IMR-90 (cell line): ENCODE measurements at regions not wholly inside any gene's neighbourhood (a gene's known extent, or its start where the extent isn't known, plus 50 kb on each side); places are given as distances from the start of the nearest gene placed in this dataset.

Source experiments
- ATAC-seq: fragments of 200-7000 bp; cut with Tn5 transposase; 2 replicates; pipeline ENCODE4 v1.9.1; 2020; ENCODE audit warnings: low read depth, mild to moderate bottlenecking, moderate library complexity
- BruUV-seq: library from RNA; stranded (reverse); fragments of 400-500 nt; replicated peaks from 2 replicates; lab custom pipeline; 2021; lab: Mats Ljungman, UMichigan
- CTCF ChIA-PET: fragments of 300-600 bp; formaldehyde crosslinking; extraction: SDS; loops from one replicate; lab custom pipeline; 2021; ENCODE audit warnings: antibody characterized with exemption; lab: Yijun Ruan, JAX
- POLR2A ChIA-PET: fragments of 300-600 bp; sonication (Branson Sonifier 250); formaldehyde crosslinking; loops from one replicate; lab custom pipeline; 2022; ENCODE audit warnings: antibody characterized with exemption; ENCODE audit not compliant: unreplicated experiment; lab: Charles Lee
- DNase-seq: peaks from one replicate; pipeline ENCODE4 v3.0.0; 2013
- H2AFZ ChIP-seq: replicated peaks from 2 replicates; pipeline ENCODE3; 2013; ENCODE audit warnings: low read length, mild to moderate bottlenecking; ENCODE audit not compliant: poor library complexity
- H2AK5ac ChIP-seq: 2 replicates; pipeline ENCODE4 v1.6.1; 2013; ENCODE audit warnings: low read depth, low read length, inconsistent platforms
- H2AK9ac ChIP-seq: replicated peaks from 2 replicates; pipeline ENCODE3; 2013; ENCODE audit warnings: mild to moderate bottlenecking, low read depth, low read length, moderate library complexity; ENCODE audit not compliant: poor library complexity
- H2BK120ac ChIP-seq: 2 replicates; pipeline ENCODE4 v1.6.1; 2013; ENCODE audit warnings: low read depth, low read length, inconsistent platforms
- H2BK15ac ChIP-seq: 3 replicates; pipeline ENCODE4 v1.6.1; 2013; ENCODE audit warnings: low read depth, low read length, inconsistent platforms
- H2BK20ac ChIP-seq: 2 replicates; pipeline ENCODE4 v1.6.1; 2013; ENCODE audit warnings: low read depth, mild to moderate bottlenecking, inconsistent platforms, low read length, moderate library complexity
- H2BK5ac ChIP-seq: 2 replicates; pipeline ENCODE4 v1.6.1; 2013; ENCODE audit warnings: mild to moderate bottlenecking, low read depth, low read length, inconsistent platforms; ENCODE audit not compliant: poor library complexity, severe bottlenecking
- H3K14ac ChIP-seq: replicated peaks from 2 replicates; pipeline ENCODE4 v1.6.1; 2013; ENCODE audit warnings: low read depth, low read length, inconsistent platforms
- H3K18ac ChIP-seq: 2 replicates; pipeline ENCODE4 v1.6.1; 2013; ENCODE audit warnings: low read depth, low read length, control low read depth
- H3K23ac ChIP-seq: 2 replicates; pipeline ENCODE4 v1.6.1; 2013; ENCODE audit warnings: low read depth, low read length, inconsistent platforms
- H3K27ac ChIP-seq: 2 replicates; pipeline ENCODE4 v1.5.1; 2013; ENCODE audit warnings: mild to moderate bottlenecking, control low read depth, low read length; ENCODE audit not compliant: insufficient read depth
- H3K27me3 ChIP-seq: 2 replicates; pipeline ENCODE4 v1.6.1; 2013; ENCODE audit warnings: low read length; ENCODE audit not compliant: control insufficient read depth, insufficient read depth
- H3K36me3 ChIP-seq: 2 replicates; pipeline ENCODE4 v1.6.1; 2013; ENCODE audit warnings: low read length, mixed read lengths; ENCODE audit not compliant: control insufficient read depth, insufficient read depth
- H3K4ac ChIP-seq: 2 replicates; pipeline ENCODE4 v1.6.1; 2013; ENCODE audit warnings: low read depth, low read length, inconsistent platforms
- H3K4me1 ChIP-seq: 2 replicates; pipeline ENCODE4 v1.6.1; 2013; ENCODE audit warnings: low read length, mixed read lengths; ENCODE audit not compliant: control insufficient read depth, insufficient read depth
- H3K4me2 ChIP-seq: 2 replicates; pipeline ENCODE4 v1.6.1; 2013; ENCODE audit warnings: low read depth, mild to moderate bottlenecking, control low read depth, low read length, moderate library complexity
- H3K4me3 ChIP-seq: 2 replicates; pipeline ENCODE4 v1.5.1; 2013; ENCODE audit warnings: low read depth, mild to moderate bottlenecking, control low read depth, low read length, moderate library complexity; ENCODE audit not compliant: insufficient read depth
- H3K56ac ChIP-seq: 2 replicates; pipeline ENCODE4 v1.6.1; 2013; ENCODE audit warnings: low read length, inconsistent platforms; ENCODE audit not compliant: insufficient read depth; ENCODE audit errors: extremely low read depth
- H3K79me1 ChIP-seq, 2 experiments: 2 replicates each; pipeline ENCODE4 v1.6.1; 2013; ENCODE audit warnings: low read length in 2 of 2, inconsistent platforms in 1 of 2, low read depth in 1 of 2
- H3K9ac ChIP-seq: 2 replicates; pipeline ENCODE4 v1.6.1; 2013; ENCODE audit warnings: low read depth, low read length, control low read depth
- H3K9me1 ChIP-seq: 2 replicates; pipeline ENCODE4 v1.6.1; 2013; ENCODE audit warnings: low read length, inconsistent platforms; ENCODE audit not compliant: insufficient read depth
- H3K9me3 ChIP-seq: 2 replicates; pipeline ENCODE4 v1.6.1; 2013; ENCODE audit warnings: low read length; ENCODE audit not compliant: control insufficient read depth, insufficient read depth
- H4K20me1 ChIP-seq: 2 replicates; pipeline ENCODE4 v1.6.1; 2013; ENCODE audit warnings: low read length, inconsistent platforms; ENCODE audit not compliant: insufficient read depth
- H4K5ac ChIP-seq: 2 replicates; pipeline ENCODE4 v1.6.1; 2013; ENCODE audit warnings: mild to moderate bottlenecking, low read depth, low read length, control low read depth
- H4K8ac ChIP-seq, 2 experiments: 2 replicates each; pipeline ENCODE4 v1.6.1; 2013; ENCODE audit warnings: low read depth in 2 of 2, low read length in 2 of 2, control low read depth in 1 of 2, inconsistent platforms in 1 of 2
- H4K91ac ChIP-seq: 2 replicates; pipeline ENCODE4 v1.6.1; 2013; ENCODE audit warnings: low read depth, low read length, inconsistent platforms; ENCODE audit not compliant: insufficient read depth
- BHLHE40 ChIP-seq: fragments of 150-350 bp; IDR thresholded peaks from 2 replicates; pipeline ENCODE4 v1.6.1; 2016; ENCODE audit warnings: mild to moderate bottlenecking, low read depth, low read length
- CEBPB ChIP-seq: IDR thresholded peaks from 2 replicates; pipeline ENCODE4 v1.6.1; 2012; ENCODE audit warnings: low read depth, low read length, improper control_type of control experiment
- CHD1 ChIP-seq: IDR thresholded peaks from 2 replicates; pipeline ENCODE4 v1.6.1; 2012; ENCODE audit warnings: low read depth, low read length, improper control_type of control experiment
- CTCF ChIP-seq: conservative IDR thresholded peaks from 2 replicates; pipeline ENCODE4 v1.5.1; 2012; ENCODE audit warnings: mild to moderate bottlenecking, low read depth, low read length, improper control_type of control experiment
- FOS ChIP-seq: fragments of 150-350 bp; IDR thresholded peaks from 2 replicates; pipeline ENCODE4 v1.6.1; 2016; ENCODE audit warnings: low read depth, low read length
- MAFK ChIP-seq: IDR thresholded peaks from 2 replicates; pipeline ENCODE4 v1.6.1; 2012; ENCODE audit warnings: low read depth, low read length, improper control_type of control experiment
- MAZ ChIP-seq: IDR thresholded peaks from 2 replicates; pipeline ENCODE4 v1.6.1; 2012; ENCODE audit warnings: low read depth, mild to moderate bottlenecking, low read length, improper control_type of control experiment, moderate library complexity, borderline replicate concordance
- MXI1 ChIP-seq: IDR thresholded peaks from 2 replicates; pipeline ENCODE4 v1.6.1; 2012; ENCODE audit warnings: low read depth, mild to moderate bottlenecking, low read length, moderate library complexity, borderline replicate concordance
- NFE2L2 ChIP-seq: fragments of 150-350 bp; IDR thresholded peaks from 2 replicates; pipeline ENCODE4 v1.6.1; 2016; ENCODE audit warnings: low read depth, mild to moderate bottlenecking, low read length
- POLR2A ChIP-seq: IDR thresholded peaks from 2 replicates; pipeline ENCODE4 v1.6.1; 2012; ENCODE audit warnings: mild to moderate bottlenecking, low read depth, low read length
- RAD21 ChIP-seq: IDR thresholded peaks from 2 replicates; pipeline ENCODE4 v1.6.1; 2012; ENCODE audit warnings: low read length, improper control_type of control experiment
- RCOR1 ChIP-seq: IDR thresholded peaks from 2 replicates; pipeline ENCODE4 v1.6.1; 2012; ENCODE audit warnings: mild to moderate bottlenecking, low read length, improper control_type of control experiment; ENCODE audit not compliant: insufficient replicate concordance
- RFX5 ChIP-seq: IDR thresholded peaks from 2 replicates; pipeline ENCODE4 v1.8.0; 2012; ENCODE audit warnings: low read depth, mild to moderate bottlenecking, low read length, moderate library complexity
- SMC3 ChIP-seq: fragments of 150-350 bp; IDR thresholded peaks from 2 replicates; pipeline ENCODE4 v1.6.1; 2016; ENCODE audit warnings: low read depth, mild to moderate bottlenecking, antibody characterized with exemption, low read length, moderate library complexity
- USF2 ChIP-seq: fragments of 150-350 bp; IDR thresholded peaks from 2 replicates; pipeline ENCODE4 v1.6.1; 2017; ENCODE audit warnings: mild to moderate bottlenecking, antibody characterized with exemption, low read length, low read depth
- WGBS, 2 experiments: methylation state at CpG; one replicate each; pipeline versions ENCODE4 v1.1.5 to v1.1.7; 2013; ENCODE audit warnings: missing lambda C conversion rate in 2 of 2; ENCODE audit not compliant: insufficient read length in 1 of 2; ENCODE audit errors: extremely low coverage in 2 of 2; 5-methylcytosine and 5-hydroxymethylcytosine counted together
- dilution Hi-C: fragments of 300-500 bp; cut with HindIII; formaldehyde crosslinking; loops from one replicate; pipeline ENCODE4 v1.14.3; 2018; ENCODE audit warnings: low sequenced_read_pairs; ENCODE audit not compliant: unreplicated experiment
- in situ Hi-C: fragments of 300-500 bp; cut with MboI; formaldehyde crosslinking; loops from 3 replicates; pipeline ENCODE4 v1.14.3; 2019; ENCODE audit warnings: low sequenced_read_pairs, inconsistent platforms, mixed read lengths
- intact Hi-C: fragments of 100-400 bp; cut with micrococcal nuclease; formaldehyde crosslinking; loops from 2 replicates; pipeline ENCODE4 v1.10.0; 2022

GRCh38 chr2:107128381-107128780 lies 242.4 kb upstream of the ST6GAL2 start:
- Histone ChIP-seq H3K18ac (no peak overlapping the region), H3K9me1 (no peaks in the 10 kb centered on the region), H2AK9ac (no peak overlapping the region), H4K5ac (no peak overlapping the region), H3K27me3 (no peaks in the 10 kb centered on the region), H3K36me3 (no peaks in the 10 kb centered on the region), H3K4me2 (no peak overlapping the region), H3K14ac (no peak overlapping the region), H2BK20ac (no peak overlapping the region), H4K91ac (no peak overlapping the region), H3K4me1 (no peaks in the 10 kb centered on the region), H3K9me3 (peaks cover 7% of the 10 kb centered on the region), H2BK5ac (no peak overlapping the region), H3K23ac (no peak overlapping the region), H3K4ac (no peak overlapping the region), H3K4me3 (no peak overlapping the region), H3K9ac (no peak overlapping the region), H3K27ac (no peak overlapping the region), H2BK120ac (no peak overlapping the region), H3K79me1 (no peaks in the 10 kb centered on the region), H4K8ac (no peak overlapping the region), H2AK5ac (no peak overlapping the region), H3K56ac (no peak overlapping the region), H2AFZ (no peak overlapping the region), H2BK15ac (no peak overlapping the region), H4K20me1 (no peaks in the 10 kb centered on the region)
- in situ Hi-C loops, result no loop called here
- POLR2A ChIA-PET, result no interaction called here
- no peak for DNase-seq
- intact Hi-C loops, result no loop called here
- no CpG with 5 or more reads among the region's 2 CpGs for WGBS, 2 experiments
- ATAC-seq, result no peak
- CTCF ChIA-PET, result no interaction called here
- BruUV-seq, result no TSS peak
- TF ChIP-seq CTCF, result no peak
- no peak for TF ChIP-seq CHD1
- TF ChIP-seq SMC3, result no peak
- no peak for TF ChIP-seq RCOR1
- TF ChIP-seq RAD21, result no peak
- TF ChIP-seq USF2, result no peak
- no peak for TF ChIP-seq BHLHE40
- no peak for TF ChIP-seq RFX5
- no peak for TF ChIP-seq MXI1
- no peak for TF ChIP-seq MAZ
- no peak for TF ChIP-seq MAFK
- TF ChIP-seq POLR2A, result no peak
- no peak for TF ChIP-seq NFE2L2
- TF ChIP-seq CEBPB, result no peak
- no peak for TF ChIP-seq FOS
- dilution Hi-C loops, result no loop called here
